SK-N-DZ (cell line): ENCODE measurements at regions not wholly inside any gene's neighbourhood (a gene's known extent, or its start where the extent isn't known, plus 50 kb on each side); places are given as distances from the start of the nearest gene placed in this dataset.
"Not testable (repeated sequence)": the region's sequence is repeated elsewhere in the genome, so short reads cannot be mapped to it uniquely, and the experiment has no call there.

Experiments used
- DNase-seq: peaks from one replicate; pipeline ENCODE4 v3.0.0-alpha.2; 2015; ENCODE audit warnings: low spot score

DNA sequence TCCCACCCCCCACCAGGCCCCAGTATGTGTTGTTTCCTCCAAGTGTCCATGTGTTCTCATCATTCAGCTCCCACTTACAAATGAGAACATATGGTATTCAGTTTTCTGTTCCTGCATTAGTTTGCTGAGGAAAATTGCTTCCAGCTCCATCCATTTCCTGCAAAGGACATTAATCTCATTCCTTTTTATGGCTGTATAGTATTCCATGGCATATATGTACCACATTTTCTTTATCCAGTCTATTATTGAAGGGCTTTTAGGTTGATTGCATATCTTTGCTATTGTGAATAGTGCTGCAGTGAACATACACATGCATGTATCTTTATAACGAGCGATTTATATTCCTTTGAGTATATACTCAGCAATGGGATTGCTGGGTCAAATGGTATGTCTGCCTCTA, 431.1 kb upstream of the NR5A2 start:
- DNase-seq, result not testable (repeated sequence)

GRCh38 chr1:199597152-199597551, 430.4 kb upstream of the NR5A2 start:
- no peak for DNase-seq

GRCh38 chr1:199608414-199608813, 419.1 kb upstream of the NR5A2 start:
- DNase-seq, result no peak

GRCh38 chr1:199612976-199613774, 414.3 kb upstream of the NR5A2 start:
- no peak for DNase-seq

- DNase-seq, result no peak
Observed at GRCh38 chr1:199616947-199617346, 410.6 kb upstream of the NR5A2 start.

DNA sequence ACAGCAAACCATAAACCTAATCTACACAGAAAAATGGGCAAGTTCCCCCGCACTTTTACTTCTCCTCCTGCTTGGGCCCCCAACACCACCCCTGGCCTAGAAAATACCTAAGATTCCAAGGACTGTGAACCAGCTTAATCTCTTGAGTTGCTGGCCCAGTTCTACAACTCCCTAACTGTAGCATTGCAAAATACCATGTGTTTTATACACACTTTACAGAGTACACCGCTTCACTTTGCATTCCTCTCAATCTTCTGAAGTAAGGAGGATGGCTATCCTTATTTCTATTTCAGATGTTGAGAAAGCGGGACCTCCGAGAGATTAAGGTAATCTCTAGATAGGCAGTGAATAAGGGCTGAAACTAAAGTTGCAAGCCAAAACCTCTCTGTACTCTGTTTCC, 408.3 kb upstream of the NR5A2 start:
- no peak for DNase-seq

GRCh38 chr1:199626228-199626627, 401.3 kb upstream of the NR5A2 start:
- not testable (repeated sequence) for DNase-seq

GRCh38 chr1:199629624-199630023, 397.9 kb upstream of the NR5A2 start:
- no peak for DNase-seq

- no peak for DNase-seq
Observed at GRCh38 chr1:199639453-199639852, 388.1 kb upstream of the NR5A2 start.

DNA sequence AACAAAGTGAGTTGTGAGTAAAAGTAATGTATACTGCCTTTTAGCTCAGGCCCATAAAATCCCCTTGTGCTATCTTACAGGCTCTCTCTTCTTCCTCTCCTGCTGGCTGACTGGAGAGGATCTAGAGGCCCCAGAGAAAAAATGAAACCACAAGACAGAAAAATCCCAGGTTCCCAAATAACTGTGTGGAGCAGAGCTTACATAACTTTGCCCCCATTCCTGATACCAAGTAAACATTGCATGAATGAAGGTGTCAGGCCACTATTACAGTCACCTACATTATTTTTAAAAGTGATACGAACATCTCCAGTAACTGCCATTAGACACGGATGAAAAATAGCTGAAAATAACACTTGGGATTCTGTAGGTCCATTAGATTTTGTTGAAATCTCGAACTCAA, 386.0 kb upstream of the NR5A2 start:
- no peak for DNase-seq

DNA sequence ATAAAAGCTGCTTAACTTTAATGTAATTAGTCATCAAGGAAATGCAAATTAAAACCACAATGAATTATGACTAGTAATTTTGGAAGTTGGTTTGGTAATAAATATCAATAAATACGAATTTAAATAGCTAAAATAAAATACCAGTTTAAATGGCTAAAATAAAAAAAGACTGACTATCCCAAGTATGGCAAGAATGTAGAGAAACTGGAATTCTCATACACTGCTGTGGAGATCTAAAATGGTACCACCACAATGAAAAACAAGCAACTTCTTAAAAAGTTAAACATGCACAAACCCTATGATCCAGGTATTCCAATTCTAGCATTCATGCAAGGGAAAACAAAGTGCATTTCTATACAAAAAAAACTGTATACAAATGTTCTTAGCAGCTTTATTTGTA, 382.6 kb upstream of the NR5A2 start:
- no peak for DNase-seq

DNA sequence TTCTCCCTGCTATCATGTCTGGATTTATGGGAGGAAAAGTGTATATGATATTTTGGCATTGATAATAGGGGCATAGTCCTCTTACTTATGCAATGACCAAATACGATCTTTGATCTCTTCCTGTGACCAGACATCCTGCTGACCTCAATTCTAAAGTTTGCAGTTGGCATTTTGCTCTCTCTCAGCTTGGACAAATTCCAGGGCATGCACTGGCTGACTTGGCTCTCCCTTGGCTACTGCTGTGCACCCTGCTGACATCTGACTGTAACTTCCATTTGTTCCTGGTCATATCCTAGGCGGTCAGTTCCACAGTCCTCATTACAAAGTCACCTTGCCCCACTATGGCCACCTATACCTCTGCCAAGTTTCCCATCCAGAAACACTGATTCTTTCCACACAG, 380.7 kb upstream of the NR5A2 start:
- DNase-seq, result no peak

DNA sequence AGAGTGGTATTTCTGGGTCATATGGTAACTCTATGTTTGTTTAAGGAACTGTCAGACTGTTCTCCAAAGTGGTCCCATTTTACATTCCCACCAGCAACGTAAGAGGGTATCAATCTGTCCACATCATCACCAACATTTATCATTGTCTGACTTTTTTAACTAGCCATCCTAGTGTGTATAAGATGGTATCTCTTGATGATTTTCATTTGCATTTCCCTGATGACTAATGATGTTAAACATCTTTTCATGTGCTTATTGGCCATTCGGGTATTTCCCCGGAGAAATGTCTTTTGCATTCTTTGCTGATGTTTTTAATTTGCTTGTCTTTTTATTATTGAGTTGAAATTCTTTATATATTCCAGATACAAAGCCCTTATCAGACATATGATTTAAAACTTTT, 370.1 kb upstream of the NR5A2 start:
- no peak for DNase-seq

DNA sequence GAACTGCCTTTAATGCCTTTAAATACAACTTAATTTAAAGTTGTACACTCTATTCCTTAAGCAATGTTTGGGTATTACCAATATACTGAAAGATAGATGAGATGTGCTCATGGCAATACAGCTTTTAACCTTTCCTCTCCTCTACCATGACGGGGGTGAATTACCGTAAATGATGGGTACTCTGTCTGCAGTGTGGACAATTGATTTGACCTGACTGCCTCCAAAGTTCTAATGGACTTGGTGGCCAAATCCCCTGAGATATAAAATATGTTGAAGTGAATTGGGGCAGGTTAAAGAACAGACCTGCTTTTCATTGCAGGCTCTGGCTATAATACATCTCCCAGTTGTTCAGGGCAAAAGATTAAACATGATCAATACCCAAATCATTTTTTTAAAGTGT, 367.4 kb upstream of the NR5A2 start:
- DNase-seq, result no peak

DNA sequence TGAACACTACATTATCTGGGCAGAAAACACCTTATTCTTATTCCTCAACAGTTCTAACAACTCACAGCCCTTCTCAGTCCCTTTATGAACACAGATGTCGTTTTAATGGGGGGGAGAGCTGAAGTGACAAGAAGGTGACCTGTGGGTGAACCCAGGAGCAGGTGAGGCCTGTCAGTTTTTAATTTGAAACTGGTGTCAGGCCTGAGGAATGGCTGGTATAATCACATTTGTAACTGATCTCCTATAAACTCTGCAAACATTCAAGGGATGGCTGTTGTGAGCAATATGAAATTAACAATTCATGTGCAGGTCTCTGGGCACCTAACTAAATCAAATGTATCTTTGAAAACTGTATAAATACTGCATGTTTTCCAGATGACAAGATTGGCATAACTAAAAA, 362.1 kb upstream of the NR5A2 start:
- peak; percentile 90 for DNase-seq

GRCh38 chr1:199667089-199667488, 360.4 kb upstream of the NR5A2 start:
- no peak for DNase-seq

DNA sequence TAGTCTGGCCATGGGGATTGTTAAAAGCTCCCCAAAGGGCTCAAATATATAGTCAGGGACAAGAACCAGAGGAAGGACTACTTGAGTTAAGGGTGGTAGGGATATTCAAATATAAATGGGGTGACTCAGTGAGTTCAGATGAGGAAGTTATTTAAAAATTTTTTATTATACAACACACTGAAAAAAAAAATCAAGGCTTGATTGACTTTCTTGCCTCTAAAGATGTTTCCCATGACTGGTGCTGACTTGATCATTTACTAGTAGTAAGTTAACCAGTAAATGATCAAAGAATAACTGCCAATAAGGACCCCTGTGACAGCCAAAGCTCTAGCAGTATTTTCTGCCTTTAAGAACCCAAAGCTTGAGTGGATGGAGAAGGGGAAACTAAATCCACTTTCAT, 357.6 kb upstream of the NR5A2 start:
- no peak for DNase-seq

GRCh38 chr1:199671684-199672083, 355.8 kb upstream of the NR5A2 start:
- no peak for DNase-seq

- DNase-seq, result no peak
Observed at GRCh38 chr1:199675937-199676336, 351.6 kb upstream of the NR5A2 start.

- DNase-seq, result no peak
Observed at GRCh38 chr1:199678771-199679170, 348.7 kb upstream of the NR5A2 start.

DNA sequence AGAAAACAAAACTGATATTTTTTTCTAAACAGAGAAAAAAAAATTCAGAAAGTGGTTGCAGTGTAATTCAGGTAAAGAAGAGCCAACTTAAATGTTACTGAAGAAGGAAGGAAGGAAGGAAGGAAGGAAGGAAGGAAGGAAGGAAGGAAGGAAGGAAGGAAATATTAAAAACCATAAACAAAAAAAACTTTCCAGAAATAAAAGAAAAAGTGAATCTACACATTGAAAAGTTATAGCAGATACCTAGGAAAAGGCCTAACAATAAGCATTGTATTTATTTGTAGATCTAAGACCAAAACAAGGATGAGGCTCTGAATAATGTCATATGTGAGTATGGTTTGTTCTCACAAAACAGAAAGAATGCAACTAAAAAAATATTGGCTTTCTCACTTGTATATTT, 345.4 kb upstream of the NR5A2 start:
- no peak for DNase-seq

- peak; percentile 62 for DNase-seq
Observed at GRCh38 chr1:199684686-199685273, 342.7 kb upstream of the NR5A2 start.

GRCh38 chr1:199685369-199685768, 342.1 kb upstream of the NR5A2 start:
- no peak for DNase-seq

DNA sequence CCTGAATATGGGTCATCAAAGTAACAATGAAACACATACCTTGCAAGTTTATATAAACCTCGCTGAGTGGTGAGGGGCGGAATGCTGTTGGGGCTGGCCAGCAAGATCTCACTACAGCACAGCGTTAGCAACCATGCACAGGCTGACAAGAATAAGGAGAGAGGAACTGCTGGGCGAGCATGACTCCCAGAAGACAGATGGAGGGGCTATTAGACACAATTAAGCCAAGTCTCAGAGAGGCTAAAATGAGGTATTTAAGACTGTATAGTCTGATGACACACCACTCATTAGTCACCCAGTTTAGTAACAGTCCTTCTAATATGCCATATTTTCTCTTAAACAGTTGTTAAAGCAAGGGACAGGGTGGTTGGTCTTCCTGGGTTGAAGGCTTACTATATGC, 340.2 kb upstream of the NR5A2 start:
- no peak for DNase-seq
